B cell (primary cell): ENCODE measurements at regions not wholly inside any gene's neighbourhood (a gene's known extent, or its start where the extent isn't known, plus 50 kb on each side); places are given as distances from the start of the nearest gene placed in this dataset.

Experiments
- ATAC-seq: fragments of 200-7000 bp; cut with Tn5 transposase; one replicate; pipeline ENCODE4 v1.10.0; 2021; ENCODE audit warnings: low read depth, mild to moderate bottlenecking, moderate number of reproducible peaks, moderate library complexity
- CTCF ChIA-PET: fragments of 350-600 bp; sonication (Branson Sonifier 250); formaldehyde crosslinking; loops from one replicate; lab custom pipeline; 2021; ENCODE audit warnings: antibody characterized with exemption, inconsistent platforms; lab: Charles Lee
- POLR2A ChIA-PET: fragments of 350-600 bp; sonication (Branson Sonifier 250); formaldehyde crosslinking; loops from one replicate; lab custom pipeline; 2021; ENCODE audit warnings: antibody characterized with exemption; lab: Charles Lee
- DNase-seq: peaks from one replicate; pipeline ENCODE4 v3.0.0; 2013
- H2AFZ ChIP-seq: 2 replicates; pipeline ENCODE4 v1.6.1; 2012; ENCODE audit warnings: mild to moderate bottlenecking, low read depth, low read length; ENCODE audit not compliant: insufficient read depth, poor library complexity, severe bottlenecking
- H3K27ac ChIP-seq, 2 donors: 1 replicate in 1 of 2; 2 replicates in 1 of 2; pipeline ENCODE4 v1.5.1; 2012 to 2013; ENCODE audit warnings: low read length in 2 of 2, mild to moderate bottlenecking in 2 of 2, moderate library complexity in 1 of 2
- H3K27me3 ChIP-seq, 4 experiments: fragments of 200-600 bp in 1 of 4; sonication (generic) in 1 of 4; replicated peaks in 1 of 4; 1 replicate in 2 of 4; 2 replicates in 2 of 4; pipeline versions ENCODE4 v1.6.1 to v1.7.0; 2013 to 2016; ENCODE audit warnings: low read length in 3 of 4, mild to moderate bottlenecking in 2 of 4, mixed read lengths in 1 of 4, moderate library complexity in 1 of 4; ENCODE audit not compliant: insufficient read depth in 4 of 4, control insufficient read depth in 3 of 4; ENCODE audit errors: control extremely low read depth in 1 of 4
- H3K36me3 ChIP-seq, 2 experiments: replicated peaks in 1 of 2; 1 replicate in 1 of 2; 2 replicates in 1 of 2; pipeline versions ENCODE4 v1.6.1 to v1.7.1; 2013; ENCODE audit warnings: low read length in 1 of 2; ENCODE audit not compliant: insufficient read depth in 2 of 2, control insufficient read depth in 1 of 2; ENCODE audit errors: control extremely low read depth in 1 of 2, extremely low read depth in 1 of 2
- H3K4me1 ChIP-seq, 2 donors: fragments of 200-600 bp in 1 of 2; sonication (generic) in 1 of 2; 1 replicate in 1 of 2; 2 replicates in 1 of 2; pipeline versions ENCODE4 v1.5.1 to v1.6.1; 2013 to 2017; ENCODE audit warnings: low read length in 2 of 2; ENCODE audit not compliant: control insufficient read depth in 2 of 2, insufficient read depth in 2 of 2
- H3K4me2 ChIP-seq: replicated peaks from 2 replicates; pipeline ENCODE3; 2012; ENCODE audit warnings: mild to moderate bottlenecking, low read depth, low read length; ENCODE audit not compliant: poor library complexity, severe bottlenecking
- H3K4me3 ChIP-seq, 5 experiments: fragments of 200-600 bp in 1 of 5; sonication (generic) in 1 of 5; 1 replicate in 3 of 5; 2 replicates in 2 of 5; pipeline versions ENCODE4 v1.5.1 to v1.7.0; 2011 to 2016; ENCODE audit warnings: low read length in 4 of 5, mild to moderate bottlenecking in 4 of 5, low read depth in 2 of 5, control low read depth in 1 of 5, moderate library complexity in 1 of 5; ENCODE audit not compliant: insufficient read depth in 1 of 5; ENCODE audit errors: control extremely low read depth in 1 of 5, extremely low read depth in 1 of 5
- H3K79me2 ChIP-seq: fragments of 200-600 bp; sonication (generic); one replicate; pipeline ENCODE4 v1.6.0; 2016; ENCODE audit warnings: low read length; ENCODE audit not compliant: control insufficient read depth, insufficient read depth
- H3K9ac ChIP-seq: fragments of 200-600 bp; sonication (generic); 2 replicates; pipeline ENCODE4 v1.6.1; 2017; ENCODE audit warnings: mild to moderate bottlenecking, low read length, moderate library complexity
- H3K9me3 ChIP-seq, 3 donors: one replicate each; pipeline versions ENCODE4 v1.6.1 to v1.7.1; 2013; ENCODE audit warnings: low read length in 2 of 3; ENCODE audit not compliant: control insufficient read depth in 2 of 3, insufficient read depth in 1 of 3; ENCODE audit errors: control extremely low read depth in 1 of 3
- H4K20me1 ChIP-seq: 2 replicates; pipeline ENCODE4 v1.6.0; 2012; ENCODE audit warnings: mild to moderate bottlenecking, low read length; ENCODE audit not compliant: insufficient read depth, control insufficient read depth, poor library complexity, severe bottlenecking
- H3K27ac Mint-ChIP-seq: one replicate; pipeline ENCODE4 v1.8.0; 2021; ENCODE audit warnings: mixed read lengths
- H3K27me3 Mint-ChIP-seq: one replicate; pipeline ENCODE4 v1.8.0; 2021; ENCODE audit warnings: mixed read lengths
- H3K4me1 Mint-ChIP-seq: one replicate; pipeline ENCODE4 v1.8.0; 2021; ENCODE audit warnings: mixed read lengths
- H3K4me3 Mint-ChIP-seq: one replicate; pipeline ENCODE4 v1.8.0; 2021; ENCODE audit warnings: mixed read lengths
- H3K9me3 Mint-ChIP-seq: one replicate; pipeline ENCODE4 v1.8.0; 2022; ENCODE audit warnings: mixed read lengths; ENCODE audit not compliant: insufficient read depth
- CTCF ChIP-seq: fragments of 200-600 bp; IDR thresholded peaks from one replicate; pipeline ENCODE4 v1.8.0; 2022; ENCODE audit warnings: antibody characterized with exemption, mild to moderate bottlenecking
- EZH2 ChIP-seq: IDR thresholded peaks from 2 replicates; pipeline ENCODE4 v1.6.1; 2012; ENCODE audit warnings: borderline replicate concordance, low read depth, mild to moderate bottlenecking, moderate library complexity, low read length; ENCODE audit not compliant: insufficient read depth, poor library complexity, severe bottlenecking
- WGBS: methylation state at CpG from one replicate; pipeline ENCODE4 v1.1.5; 2013; ENCODE audit warnings: missing lambda C conversion rate; ENCODE audit not compliant: insufficient coverage; 5-methylcytosine and 5-hydroxymethylcytosine counted together
- intact Hi-C: fragments of 100-400 bp; cut with micrococcal nuclease; formaldehyde crosslinking; loops from one replicate; pipeline ENCODE4 v1.10.0; 2022

- WGBS = 75% methylated on average over 2 of the region's 3 CpGs
- intact Hi-C loops = no loop called here
These were observed 101.5 kb upstream of the PTCHD4 start for GRCh38 chr6:48212501-48212900.

GRCh38 chr6:48206091-48206490 is 95.1 kb upstream of the PTCHD4 start:
- H3K4me3 Mint-ChIP-seq = no peak overlapping the region
- DNase-seq = no peak
- H3K27me3 Mint-ChIP-seq = no peaks in the 10 kb centered on the region
- H3K4me1 Mint-ChIP-seq = no peaks in the 10 kb centered on the region
- Histone ChIP-seq H3K4me3 (no peak overlapping the region), H3K9ac (no peak overlapping the region), H3K27ac (no peak overlapping the region), H3K79me2 (no peaks in the 10 kb centered on the region), H3K27me3 (no peaks in the 10 kb centered on the region), H3K4me1 (no peaks in the 10 kb centered on the region), H3K9me3 (no peaks in the 10 kb centered on the region), H4K20me1 (no peaks in the 10 kb centered on the region), H2AFZ (no peak overlapping the region), H3K4me2 (no peak overlapping the region), H3K36me3 (no peaks in the 10 kb centered on the region)
- intact Hi-C loops = no loop called here
- H3K27ac Mint-ChIP-seq = no peak overlapping the region
- POLR2A ChIA-PET = no interaction called here
- 80% methylated on average over 1 of the region's 1 CpG for WGBS
- CTCF ChIA-PET = no interaction called here
- no peaks in the 10 kb centered on the region for H3K9me3 Mint-ChIP-seq
- ATAC-seq = no peak
- TF ChIP-seq CTCF (no peak), EZH2 (no peak)

More at GRCh38 chr6:48212501-48212900, 101.5 kb upstream of the PTCHD4 start:
- no peaks in the 10 kb centered on the region for H3K27me3 ChIP-seq
- no peak for ATAC-seq
- no peaks in the 10 kb centered on the region for H3K4me1 ChIP-seq
- no peak overlapping the region for H2AFZ ChIP-seq
- no peaks in the 10 kb centered on the region for H3K27me3 Mint-ChIP-seq
- no peak overlapping the region for H3K4me3 ChIP-seq
- peaks cover 3% of the 10 kb centered on the region for H3K9me3 Mint-ChIP-seq
- no peak overlapping the region for H3K27ac ChIP-seq
- no peaks in the 10 kb centered on the region for H3K36me3 ChIP-seq
- TF ChIP-seq EZH2 (no peak), CTCF (no peak)
- no peaks in the 10 kb centered on the region for H3K9me3 ChIP-seq
- H3K27ac Mint-ChIP-seq = no peak overlapping the region
- no peaks in the 10 kb centered on the region for H3K4me1 Mint-ChIP-seq
- H3K9ac ChIP-seq = no peak overlapping the region
- DNase-seq = no peak
- no peak overlapping the region for H3K4me2 ChIP-seq
- CTCF ChIA-PET = no interaction called here
- H3K79me2 ChIP-seq = no peaks in the 10 kb centered on the region
- POLR2A ChIA-PET = no interaction called here
- H4K20me1 ChIP-seq = no peaks in the 10 kb centered on the region
- H3K4me3 Mint-ChIP-seq = no peak overlapping the region
